Activated naive CD4-positive, alpha-beta T cell treated with anti-CD3 and anti-CD28 coated beads for 36 hours (primary cell): ENCODE measurements at regions not wholly inside any gene's neighbourhood (a gene's known extent, or its start where the extent isn't known, plus 50 kb on each side); places are given as distances from the start of the nearest gene placed in this dataset.

ENCODE experiments used
- CTCF ChIA-PET: fragments of 350-600 bp; sonication (Branson Sonifier 250); formaldehyde crosslinking; loops from one replicate; lab custom pipeline; 2021; ENCODE audit warnings: antibody characterized with exemption; lab: Charles Lee
- DNase-seq: peaks from one replicate; pipeline ENCODE4 v3.0.0-alpha.2; 2020
- H3K27ac Mint-ChIP-seq: one replicate; pipeline ENCODE4 v1.8.0; 2021; ENCODE audit warnings: mild to moderate bottlenecking, mixed read lengths
- H3K27me3 Mint-ChIP-seq: one replicate; pipeline ENCODE4 v1.8.0; 2021; ENCODE audit warnings: low read depth, mixed read lengths
- H3K36me3 Mint-ChIP-seq: one replicate; pipeline ENCODE4 v1.8.0; 2021; ENCODE audit warnings: low read depth, mixed read lengths
- H3K4me1 Mint-ChIP-seq: one replicate; pipeline ENCODE4 v1.8.0; 2021; ENCODE audit warnings: low read depth, mixed read lengths
- H3K4me3 Mint-ChIP-seq: one replicate; pipeline ENCODE4 v1.8.0; 2021; ENCODE audit warnings: mild to moderate bottlenecking, moderate library complexity, mixed read lengths
- H3K9me3 Mint-ChIP-seq: one replicate; pipeline ENCODE4 v1.8.0; 2021; ENCODE audit warnings: mixed read lengths
- intact Hi-C: fragments of 100-400 bp; cut with micrococcal nuclease; formaldehyde crosslinking; loops from one replicate; pipeline ENCODE4 v1.15.1; 2023

- H3K9me3 Mint-ChIP-seq = peaks cover 5% of the 10 kb centered on the region
- no peaks in the 10 kb centered on the region for H3K27me3 Mint-ChIP-seq
- CTCF ChIA-PET = no interaction called here
- intact Hi-C loops = no loop called here
- DNase-seq = no peak
- H3K27ac Mint-ChIP-seq = no peak overlapping the region
- H3K36me3 Mint-ChIP-seq = no peaks in the 10 kb centered on the region
- no peaks in the 10 kb centered on the region for H3K4me1 Mint-ChIP-seq
- H3K4me3 Mint-ChIP-seq = no peak overlapping the region
Observed at GRCh38 chr11:29310725-29311342, 706.0 kb downstream of the KCNA4 start.

- CTCF ChIA-PET = no interaction called here
- peaks cover 5% of the 10 kb centered on the region for H3K9me3 Mint-ChIP-seq
- DNase-seq = no peak
- no peak overlapping the region for H3K4me3 Mint-ChIP-seq
- H3K27me3 Mint-ChIP-seq = no peaks in the 10 kb centered on the region
- intact Hi-C loops = no loop called here
- no peaks in the 10 kb centered on the region for H3K4me1 Mint-ChIP-seq
- no peaks in the 10 kb centered on the region for H3K36me3 Mint-ChIP-seq
- H3K27ac Mint-ChIP-seq = no peak overlapping the region
Observed at GRCh38 chr11:29309992-29310391, 706.8 kb downstream of the KCNA4 start.

GRCh38 chr11:29306527-29306926 is 710.3 kb downstream of the KCNA4 start:
- H3K27ac Mint-ChIP-seq = no peak overlapping the region
- H3K36me3 Mint-ChIP-seq = no peaks in the 10 kb centered on the region
- H3K4me1 Mint-ChIP-seq = no peaks in the 10 kb centered on the region
- H3K4me3 Mint-ChIP-seq = no peak overlapping the region
- intact Hi-C loops = no loop called here
- no peak for DNase-seq
- CTCF ChIA-PET = no interaction called here
- H3K9me3 Mint-ChIP-seq = peaks cover 8% of the 10 kb centered on the region
- H3K27me3 Mint-ChIP-seq = no peaks in the 10 kb centered on the region

GRCh38 chr11:29305456-29306232 is 711.2 kb downstream of the KCNA4 start:
- H3K4me3 Mint-ChIP-seq = no peak overlapping the region
- H3K27ac Mint-ChIP-seq = no peak overlapping the region
- no peak for DNase-seq
- H3K36me3 Mint-ChIP-seq = no peaks in the 10 kb centered on the region
- intact Hi-C loops = no loop called here
- peaks cover 10% of the 10 kb centered on the region for H3K9me3 Mint-ChIP-seq
- no peaks in the 10 kb centered on the region for H3K27me3 Mint-ChIP-seq
- CTCF ChIA-PET = no interaction called here
- no peaks in the 10 kb centered on the region for H3K4me1 Mint-ChIP-seq

GRCh38 chr11:29300420-29300819 is 716.4 kb downstream of the KCNA4 start:
- CTCF ChIA-PET = no interaction called here
- Mint-ChIP-seq H3K27me3 (no peaks in the 10 kb centered on the region), H3K27ac (no peak overlapping the region), H3K4me1 (no peaks in the 10 kb centered on the region), H3K4me3 (no peak overlapping the region), H3K9me3 (peaks cover 12% of the 10 kb centered on the region), H3K36me3 (no peaks in the 10 kb centered on the region)
- intact Hi-C loops = no loop called here
- DNase-seq = no peak

GRCh38 chr11:29296680-29297079 is 720.1 kb downstream of the KCNA4 start:
- H3K27ac Mint-ChIP-seq = no peak overlapping the region
- CTCF ChIA-PET = no interaction called here
- intact Hi-C loops = no loop called here

GRCh38 chr11:29293825-29294224 is 723.0 kb downstream of the KCNA4 start:
- Mint-ChIP-seq H3K36me3 (no peaks in the 10 kb centered on the region), H3K4me3 (no peak overlapping the region), H3K4me1 (no peaks in the 10 kb centered on the region), H3K9me3 (peaks cover 10% of the 10 kb centered on the region), H3K27me3 (no peaks in the 10 kb centered on the region), H3K27ac (no peak overlapping the region)
- DNase-seq = no peak
- intact Hi-C loops = no loop called here
- CTCF ChIA-PET = no interaction called here

More at GRCh38 chr11:29296680-29297079, 720.1 kb downstream of the KCNA4 start:
- no peaks in the 10 kb centered on the region for H3K36me3 Mint-ChIP-seq
- no peak overlapping the region for H3K4me3 Mint-ChIP-seq
- H3K27me3 Mint-ChIP-seq = no peaks in the 10 kb centered on the region
- H3K9me3 Mint-ChIP-seq = peaks cover 13% of the 10 kb centered on the region
- no peaks in the 10 kb centered on the region for H3K4me1 Mint-ChIP-seq
- no peak for DNase-seq

GRCh38 chr11:29282088-29282487 is 734.7 kb downstream of the KCNA4 start:
- no peak for DNase-seq
- CTCF ChIA-PET = no interaction called here
- no peaks in the 10 kb centered on the region for H3K36me3 Mint-ChIP-seq
- intact Hi-C loops = no loop called here
- H3K4me3 Mint-ChIP-seq = no peak overlapping the region
- H3K27me3 Mint-ChIP-seq = no peaks in the 10 kb centered on the region
- H3K4me1 Mint-ChIP-seq = no peaks in the 10 kb centered on the region
- no peak overlapping the region for H3K27ac Mint-ChIP-seq
- H3K9me3 Mint-ChIP-seq = peaks cover 5% of the 10 kb centered on the region

- peaks cover 5% of the 10 kb centered on the region for H3K9me3 Mint-ChIP-seq
- no peaks in the 10 kb centered on the region for H3K36me3 Mint-ChIP-seq
- H3K27me3 Mint-ChIP-seq = no peaks in the 10 kb centered on the region
- H3K27ac Mint-ChIP-seq = no peak overlapping the region
- intact Hi-C loops = no loop called here
- CTCF ChIA-PET = no interaction called here
- no peak overlapping the region for H3K4me3 Mint-ChIP-seq
- H3K4me1 Mint-ChIP-seq = no peaks in the 10 kb centered on the region
- no peak for DNase-seq
Observed at GRCh38 chr11:29281271-29281777, 735.5 kb downstream of the KCNA4 start.

- no peak overlapping the region for H3K27ac Mint-ChIP-seq
- CTCF ChIA-PET = no interaction called here
- H3K9me3 Mint-ChIP-seq = peaks cover 5% of the 10 kb centered on the region
- H3K4me3 Mint-ChIP-seq = no peak overlapping the region
- DNase-seq = no peak
- H3K27me3 Mint-ChIP-seq = no peaks in the 10 kb centered on the region
- H3K4me1 Mint-ChIP-seq = no peaks in the 10 kb centered on the region
- intact Hi-C loops = no loop called here
- no peaks in the 10 kb centered on the region for H3K36me3 Mint-ChIP-seq
Observed at GRCh38 chr11:29280452-29280851, 736.4 kb downstream of the KCNA4 start.

GRCh38 chr11:29279716-29280115 is 737.1 kb downstream of the KCNA4 start:
- H3K9me3 Mint-ChIP-seq = peaks cover 3% of the 10 kb centered on the region
- H3K27ac Mint-ChIP-seq = no peak overlapping the region
- no peak for DNase-seq
- no peak overlapping the region for H3K4me3 Mint-ChIP-seq
- H3K36me3 Mint-ChIP-seq = no peaks in the 10 kb centered on the region
- intact Hi-C loops = no loop called here
- CTCF ChIA-PET = no interaction called here
- H3K4me1 Mint-ChIP-seq = no peaks in the 10 kb centered on the region
- H3K27me3 Mint-ChIP-seq = no peaks in the 10 kb centered on the region

- CTCF ChIA-PET = no interaction called here
- Mint-ChIP-seq H3K9me3 (peaks cover 5% of the 10 kb centered on the region), H3K4me3 (no peak overlapping the region), H3K36me3 (no peaks in the 10 kb centered on the region), H3K27ac (no peak overlapping the region), H3K4me1 (no peaks in the 10 kb centered on the region), H3K27me3 (no peaks in the 10 kb centered on the region)
- intact Hi-C loops = no loop called here
- DNase-seq = no peak
Observed at GRCh38 chr11:29272019-29272654, 744.7 kb downstream of the KCNA4 start.

GRCh38 chr11:29271616-29272015 is 745.2 kb downstream of the KCNA4 start:
- peaks cover 5% of the 10 kb centered on the region for H3K9me3 Mint-ChIP-seq
- CTCF ChIA-PET = no interaction called here
- intact Hi-C loops = no loop called here
- no peaks in the 10 kb centered on the region for H3K36me3 Mint-ChIP-seq
- H3K4me3 Mint-ChIP-seq = no peak overlapping the region
- H3K4me1 Mint-ChIP-seq = no peaks in the 10 kb centered on the region
- no peak overlapping the region for H3K27ac Mint-ChIP-seq
- H3K27me3 Mint-ChIP-seq = no peaks in the 10 kb centered on the region
- no peak for DNase-seq
